Left ventricle myocardium inferior (tissue), 1 donor: ENCODE measurements at regions not wholly inside any gene's neighbourhood (a gene's known extent, or its start where the extent isn't known, plus 50 kb on each side); places are given as distances from the start of the nearest gene placed in this dataset.
"Not testable (repeated sequence)": the region's sequence is repeated elsewhere in the genome, so short reads cannot be mapped to it uniquely, and the experiment has no call there.

Experiments
- DNase-seq: peaks from one replicate; pipeline ENCODE4 v3.0.0-alpha.2; 2020
- H3K27ac ChIP-seq: fragments of 200-600 bp; replicated peaks from 2 replicates; pipeline ENCODE4 v1.8.0; 2021
- H3K27me3 ChIP-seq: fragments of 200-600 bp; 2 replicates; pipeline ENCODE4 v1.8.0; 2021; ENCODE audit warnings: low read depth
- H3K36me3 ChIP-seq: fragments of 200-600 bp; 2 replicates; pipeline ENCODE4 v1.8.0; 2021
- H3K4me1 ChIP-seq: fragments of 200-600 bp; 2 replicates; pipeline ENCODE4 v1.8.0; 2021
- H3K4me3 ChIP-seq: fragments of 200-600 bp; 2 replicates; pipeline ENCODE4 v1.8.0; 2021; ENCODE audit warnings: mild to moderate bottlenecking, moderate library complexity
- H3K9me3 ChIP-seq: fragments of 200-600 bp; replicated peaks from 2 replicates; pipeline ENCODE4 v1.8.0; 2021
- intact Hi-C: fragments of 100-400 bp; cut with micrococcal nuclease; formaldehyde crosslinking; loops from one replicate; pipeline ENCODE4 v1.11.0; 2022
- TF ChIP-seq, protein P1 (sequence below): fragments of 200-600 bp; IDR thresholded peaks from 2 replicates; pipeline ENCODE4 v1.8.0; 2021; ENCODE audit warnings: antibody characterized with exemption, mild to moderate bottlenecking, borderline replicate concordance
- donor health status: DM: no; HTN: yes; CAD: no; lungs with severe emphysema.

- peaks cover 81% of the 10 kb centered on the region for H3K27me3 ChIP-seq
- no peaks in the 10 kb centered on the region for H3K4me1 ChIP-seq
- TF ChIP-seq, protein P1, sequence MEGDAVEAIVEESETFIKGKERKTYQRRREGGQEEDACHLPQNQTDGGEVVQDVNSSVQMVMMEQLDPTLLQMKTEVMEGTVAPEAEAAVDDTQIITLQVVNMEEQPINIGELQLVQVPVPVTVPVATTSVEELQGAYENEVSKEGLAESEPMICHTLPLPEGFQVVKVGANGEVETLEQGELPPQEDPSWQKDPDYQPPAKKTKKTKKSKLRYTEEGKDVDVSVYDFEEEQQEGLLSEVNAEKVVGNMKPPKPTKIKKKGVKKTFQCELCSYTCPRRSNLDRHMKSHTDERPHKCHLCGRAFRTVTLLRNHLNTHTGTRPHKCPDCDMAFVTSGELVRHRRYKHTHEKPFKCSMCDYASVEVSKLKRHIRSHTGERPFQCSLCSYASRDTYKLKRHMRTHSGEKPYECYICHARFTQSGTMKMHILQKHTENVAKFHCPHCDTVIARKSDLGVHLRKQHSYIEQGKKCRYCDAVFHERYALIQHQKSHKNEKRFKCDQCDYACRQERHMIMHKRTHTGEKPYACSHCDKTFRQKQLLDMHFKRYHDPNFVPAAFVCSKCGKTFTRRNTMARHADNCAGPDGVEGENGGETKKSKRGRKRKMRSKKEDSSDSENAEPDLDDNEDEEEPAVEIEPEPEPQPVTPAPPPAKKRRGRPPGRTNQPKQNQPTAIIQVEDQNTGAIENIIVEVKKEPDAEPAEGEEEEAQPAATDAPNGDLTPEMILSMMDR, result no peak
- H3K36me3 ChIP-seq, result no peaks in the 10 kb centered on the region
- DNase-seq, result no peak
- H3K9me3 ChIP-seq, result no peaks in the 10 kb centered on the region
- H3K4me3 ChIP-seq, result no peak overlapping the region
- H3K27ac ChIP-seq, result no peak overlapping the region
- intact Hi-C loops, result no loop called here
These were observed 88.8 kb downstream of the MRM1 start for GRCh38 chr17:36690190-36690589.

DNA sequence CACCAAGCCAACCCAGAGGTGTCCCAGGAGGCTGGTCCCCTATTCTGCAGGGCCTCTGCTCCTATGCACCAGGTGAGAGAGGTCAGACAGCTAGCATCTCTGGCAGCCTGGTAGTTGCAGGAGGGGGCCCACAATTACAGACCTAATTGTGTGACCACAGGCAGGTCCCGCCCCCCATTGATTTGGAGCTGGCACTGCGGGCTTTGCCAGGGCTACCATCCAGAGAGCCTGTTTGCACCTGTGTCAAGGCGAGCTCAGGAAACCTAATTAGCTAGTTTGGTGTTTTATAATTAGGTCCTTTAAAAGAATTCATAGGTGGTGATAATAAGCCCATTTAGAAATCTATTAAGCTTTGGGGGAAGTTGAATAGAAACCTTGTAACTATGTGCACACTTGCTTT lies 90.2 kb downstream of the MRM1 start:
- Histone ChIP-seq H3K9me3 (no peaks in the 10 kb centered on the region), H3K27ac (no peak overlapping the region), H3K4me3 (no peak overlapping the region), H3K27me3 (peaks cover 81% of the 10 kb centered on the region), H3K4me1 (no peaks in the 10 kb centered on the region), H3K36me3 (no peaks in the 10 kb centered on the region)
- TF ChIP-seq, protein P1, result no peak
- no peak for DNase-seq
- intact Hi-C loops, result no loop called here

GRCh38 chr17:36695082-36695481 lies 93.7 kb downstream of the MRM1 start:
- peaks cover 79% of the 10 kb centered on the region for H3K27me3 ChIP-seq
- no peaks in the 10 kb centered on the region for H3K9me3 ChIP-seq
- TF ChIP-seq, protein P1, result no peak
- H3K4me3 ChIP-seq, result no peak overlapping the region
- no peak for DNase-seq
- H3K36me3 ChIP-seq, result no peaks in the 10 kb centered on the region
- intact Hi-C loops, result no loop called here
- no peak overlapping the region for H3K27ac ChIP-seq
- H3K4me1 ChIP-seq, result no peaks in the 10 kb centered on the region

DNA sequence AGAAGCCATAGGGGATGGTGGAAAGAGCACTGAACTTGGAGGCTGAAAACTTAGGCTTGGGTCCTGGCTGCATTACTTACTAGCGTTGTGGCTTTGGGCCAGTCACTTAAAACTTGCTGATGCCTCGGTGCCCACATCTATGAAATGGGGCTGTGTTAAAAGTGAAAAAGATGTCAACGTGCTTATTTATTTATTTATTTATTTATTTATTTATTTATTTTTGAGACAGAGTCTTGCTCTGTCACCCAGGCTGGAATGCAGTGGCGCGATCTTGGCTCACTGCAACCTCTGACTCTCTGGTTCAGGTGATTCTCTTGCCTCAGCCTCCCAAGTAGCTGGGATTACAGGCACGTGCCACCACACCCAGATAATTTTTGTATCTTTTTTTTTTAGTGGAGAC lies 94.3 kb downstream of the MRM1 start:
- H3K4me1 ChIP-seq, H3K36me3 ChIP-seq, H3K27ac ChIP-seq, intact Hi-C loops, DNase-seq, H3K9me3 ChIP-seq, H3K4me3 ChIP-seq: not testable (repeated sequence)
- peaks cover 79% of the 10 kb centered on the region for H3K27me3 ChIP-seq

DNA sequence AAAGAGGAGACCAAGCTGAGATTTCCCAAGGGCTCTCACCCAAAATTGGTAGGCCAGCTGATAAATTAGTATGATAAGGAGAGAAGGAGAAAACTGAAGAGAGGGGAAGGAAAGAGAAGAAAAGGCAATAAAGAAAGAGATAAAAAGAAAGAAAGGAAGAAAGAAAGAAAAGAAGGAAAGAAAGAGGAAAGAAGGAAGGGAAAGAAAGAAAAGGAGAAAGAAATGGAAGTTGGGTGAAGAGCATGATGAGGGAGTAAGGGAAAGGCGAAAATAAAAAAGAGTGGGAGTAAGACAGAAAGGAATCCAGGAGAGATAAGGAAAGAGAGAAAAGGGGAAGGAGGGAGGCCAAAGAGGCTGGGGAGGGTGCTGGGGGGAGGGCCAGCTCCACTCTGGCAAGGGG lies 95.4 kb downstream of the MRM1 start:
- no peaks in the 10 kb centered on the region for H3K4me1 ChIP-seq
- H3K27ac ChIP-seq, result no peak overlapping the region
- DNase-seq, result no peak
- no peaks in the 10 kb centered on the region for H3K9me3 ChIP-seq
- TF ChIP-seq, protein P1, result no peak
- no peaks in the 10 kb centered on the region for H3K36me3 ChIP-seq
- H3K4me3 ChIP-seq, result no peak overlapping the region
- H3K27me3 ChIP-seq, result peaks cover 80% of the 10 kb centered on the region
- intact Hi-C loops, result no loop called here

DNA sequence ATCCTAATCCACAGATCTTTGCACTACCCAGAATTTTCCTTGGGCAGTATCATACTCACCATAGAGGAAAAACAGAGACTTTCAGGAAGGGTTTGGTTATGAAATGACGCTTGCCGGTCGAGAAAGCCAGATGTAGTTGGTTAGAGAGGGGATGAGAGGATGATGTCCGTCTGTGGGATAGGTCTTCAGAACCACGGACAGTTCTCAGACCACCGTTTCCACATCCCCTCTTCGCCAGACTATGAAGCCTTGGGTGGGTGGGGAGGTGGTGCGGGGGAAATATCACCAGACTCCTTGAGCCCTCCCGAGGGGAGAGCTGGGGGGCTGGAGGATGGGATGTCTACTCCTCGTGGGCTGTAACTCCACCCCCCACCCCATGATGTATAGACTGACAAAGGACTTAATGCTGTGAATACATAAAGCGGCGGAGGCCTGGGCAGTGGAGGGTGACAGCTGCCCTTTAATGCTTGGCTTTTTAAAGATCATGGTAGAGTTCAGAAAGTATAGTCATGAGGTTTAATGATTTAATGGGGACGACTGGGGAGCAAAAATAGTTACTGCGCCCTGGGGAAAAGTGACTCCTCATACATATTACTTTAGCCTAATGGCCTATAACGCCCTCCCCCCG lies 96.6 kb downstream of the MRM1 start:
- TF ChIP-seq, protein P1, result no peak
- intact Hi-C loops, result no loop called here
- H3K4me3 ChIP-seq, result no peak overlapping the region
- H3K27ac ChIP-seq, result no peak overlapping the region
- no peaks in the 10 kb centered on the region for H3K9me3 ChIP-seq
- no peaks in the 10 kb centered on the region for H3K4me1 ChIP-seq
- no peak for DNase-seq
- no peaks in the 10 kb centered on the region for H3K36me3 ChIP-seq
- H3K27me3 ChIP-seq, result peaks cover 81% of the 10 kb centered on the region
